Prostate gland (tissue), 2 donors: ENCODE measurements at regions not wholly inside any gene's neighbourhood (a gene's known extent, or its start where the extent isn't known, plus 50 kb on each side); places are given as distances from the start of the nearest gene placed in this dataset.

ENCODE experiments used
- CTCF ChIP-seq, 4 experiments: fragments of 200-600 bp in 2 of 4; fragments of 450-650 bp in 2 of 4; sonication (generic) in 2 of 4; IDR thresholded peaks; 1 replicate in 3 of 4; 2 replicates in 1 of 4; pipeline ENCODE4 v1.5.1; 2016 to 2019; ENCODE audit warnings: antibody characterized with exemption in 4 of 4, mild to moderate bottlenecking in 2 of 4, moderate library complexity in 2 of 4
- POLR2A ChIP-seq: fragments of 450-650 bp; IDR thresholded peaks from one replicate; pipeline ENCODE4 v1.6.1; 2016; ENCODE audit warnings: antibody characterized with exemption, mild to moderate bottlenecking
- POLR2AphosphoS5 ChIP-seq: sonication (generic); formaldehyde crosslinking; IDR thresholded peaks from one replicate; pipeline ENCODE4 v1.6.1; 2017; ENCODE audit warnings: antibody characterized with exemption

- TF ChIP-seq POLR2A (no peak), CTCF (IDR thresholded peaks at IDR 0.05) (no peak), POLR2AphosphoS5 (no peak)
Observed at GRCh38 chr6:91193446-91193845, 606.6 kb upstream of the MAP3K7 start.
